Hematopoietic multipotent progenitor cell treated with erythropoietin and hydrocortisone succinate and interleukin-3 and kit ligand, for 4 days (in vitro differentiated cells): ENCODE measurements at regions not wholly inside any gene's neighbourhood (a gene's known extent, or its start where the extent isn't known, plus 50 kb on each side); places are given as distances from the start of the nearest gene placed in this dataset.

Experiments used
- DNase-seq: peaks from one replicate; pipeline ENCODE4 v3.0.0-alpha.2; 2015

DNA sequence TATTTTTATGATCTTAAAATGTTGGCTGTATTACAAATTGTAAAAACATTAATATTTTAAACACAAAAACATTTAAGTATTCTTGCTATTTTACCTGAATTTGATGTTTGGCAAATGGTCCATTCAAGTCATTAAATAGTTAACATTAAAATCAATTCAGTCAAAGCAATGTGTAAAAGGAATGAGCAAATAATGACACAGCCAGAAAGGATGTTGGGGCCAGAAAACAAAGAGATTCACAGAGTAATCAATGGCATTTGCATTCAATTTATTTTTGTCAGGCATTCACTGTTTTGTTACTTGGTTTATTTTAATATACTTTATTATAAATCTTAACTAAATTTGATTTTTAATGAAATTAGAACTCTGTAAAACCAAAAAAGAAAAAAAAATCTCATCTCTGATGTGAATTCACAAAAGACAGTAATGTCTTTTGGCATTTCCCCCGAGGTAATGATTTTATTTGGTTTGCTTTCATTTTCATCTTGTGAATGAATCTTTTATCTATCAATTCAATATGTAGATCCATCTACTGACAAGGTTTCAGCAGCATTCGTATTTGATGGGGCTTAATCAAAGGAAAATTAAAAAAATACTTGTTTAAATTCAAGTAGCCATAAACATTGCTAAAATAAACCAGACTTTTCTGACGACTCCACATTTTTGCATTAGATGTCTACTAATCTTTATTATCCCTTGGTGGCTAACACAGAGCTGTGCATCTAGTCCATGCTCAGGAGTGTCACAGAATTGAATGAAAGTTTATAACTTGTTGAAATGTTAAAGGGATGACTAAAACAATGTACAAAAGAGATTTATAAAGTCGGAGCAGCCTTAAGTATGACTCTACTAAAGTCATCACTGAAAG lies 866.7 kb upstream of the GJE1 start:
- no peak for DNase-seq

DNA sequence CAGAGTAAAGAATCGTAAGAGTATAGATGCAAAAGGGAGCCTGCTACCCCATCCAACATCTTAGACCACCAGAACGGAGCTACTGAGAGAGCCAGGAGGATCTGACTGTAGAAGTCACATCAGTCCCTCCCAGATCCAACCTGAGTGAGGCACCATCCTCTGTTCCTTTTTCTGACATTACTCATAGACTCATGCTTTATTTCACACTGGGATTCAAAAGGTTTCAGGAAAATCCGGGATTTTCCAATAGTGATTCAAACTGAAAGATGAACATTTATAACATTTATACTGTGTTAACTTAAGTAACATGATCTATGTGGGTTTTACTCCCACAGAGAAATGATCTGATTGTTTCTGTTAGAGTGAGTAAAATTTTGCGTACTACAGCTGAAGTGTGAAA lies 868.6 kb upstream of the GJE1 start:
- no peak for DNase-seq

DNA sequence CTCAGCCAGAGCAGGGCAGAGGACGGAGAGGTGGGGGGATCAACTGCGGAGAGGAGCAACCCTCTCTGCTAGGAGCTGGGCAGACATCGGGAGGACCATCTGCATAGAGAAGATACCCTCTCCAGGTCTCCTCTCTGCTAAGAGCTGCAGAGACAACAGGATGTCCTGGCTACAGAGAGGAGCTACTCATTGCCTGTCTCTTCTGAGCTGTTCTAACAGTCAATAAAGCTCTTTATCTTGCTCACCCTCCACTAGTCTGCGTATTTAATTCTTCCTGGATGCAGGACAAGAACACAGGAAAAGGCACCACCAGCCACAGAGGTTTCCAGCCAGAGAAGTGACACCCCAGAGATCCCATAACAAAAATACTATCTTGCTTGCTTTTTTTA lies 871.1 kb upstream of the GJE1 start:
- no peak for DNase-seq

DNA sequence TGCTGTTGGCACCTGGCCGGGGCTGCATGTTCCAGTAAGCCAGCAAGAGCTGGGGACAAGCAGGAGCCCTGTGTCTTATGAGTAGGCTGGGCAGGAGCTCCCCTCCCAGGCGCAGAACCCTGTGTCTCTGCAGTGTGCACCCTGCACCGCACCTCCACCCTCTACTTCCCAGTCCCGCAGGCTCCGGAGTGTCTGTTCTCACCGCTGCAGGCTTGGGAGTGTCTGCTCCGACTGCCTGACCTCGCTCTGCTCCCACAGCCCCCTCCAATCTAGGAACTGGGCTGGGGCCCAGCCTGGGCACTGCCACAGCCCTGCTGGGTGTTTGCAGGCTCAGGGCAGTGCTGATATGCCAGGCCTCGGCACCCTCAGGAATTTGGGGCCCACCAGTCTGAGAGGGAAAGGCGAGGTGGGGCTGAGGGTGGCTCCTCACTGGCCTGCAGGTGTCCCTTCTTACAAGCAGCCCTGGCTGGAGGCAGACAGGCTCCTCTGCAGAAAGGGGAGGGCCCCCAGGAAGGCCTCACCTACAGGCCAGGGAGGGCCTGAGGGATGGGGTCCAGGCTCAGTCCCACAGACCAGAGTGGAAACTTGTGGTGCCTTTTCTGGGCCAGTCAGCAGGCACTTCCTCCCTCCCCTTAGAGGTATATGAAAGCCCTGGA lies 871.6 kb upstream of the GJE1 start:
- no peak for DNase-seq

DNA sequence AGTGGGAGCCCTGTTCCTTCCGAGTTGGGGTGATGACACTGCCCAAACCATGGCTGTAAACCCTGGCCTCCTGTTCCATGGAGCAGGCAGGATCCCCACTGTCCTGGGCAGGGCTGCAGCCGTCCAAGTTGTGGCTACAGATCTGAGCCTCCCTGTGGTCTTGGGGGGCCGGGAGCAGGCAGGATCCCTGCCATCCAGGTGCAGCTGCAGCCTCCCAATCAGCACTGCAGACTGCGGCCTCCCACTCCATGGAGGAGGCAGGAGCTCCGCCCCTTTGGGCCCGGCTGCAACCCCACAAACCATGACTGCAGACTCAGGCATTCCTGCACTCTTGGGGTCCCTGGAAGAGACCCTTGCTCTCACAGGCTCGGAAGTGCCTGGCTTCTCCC lies 872.1 kb upstream of the GJE1 start:
- DNase-seq, result no peak

DNA sequence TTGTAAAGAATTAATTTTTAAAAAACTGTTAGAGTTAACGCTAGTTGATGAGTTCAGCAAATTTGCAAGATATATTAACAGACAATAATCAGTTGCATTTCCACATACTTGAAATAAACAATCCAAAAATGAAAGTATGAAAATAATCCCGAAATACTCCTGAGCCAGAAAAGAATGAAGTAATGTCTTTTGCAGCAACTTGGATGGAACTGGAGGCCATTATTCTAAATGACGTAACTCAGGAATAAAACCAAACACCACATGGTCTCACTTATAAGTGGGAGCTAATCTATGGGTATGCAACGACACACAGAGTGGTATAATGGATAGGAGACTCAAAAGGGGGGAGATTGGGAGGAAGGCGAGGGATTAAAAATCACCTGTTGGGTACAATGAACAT lies 872.9 kb upstream of the GJE1 start:
- no peak for DNase-seq

DNA sequence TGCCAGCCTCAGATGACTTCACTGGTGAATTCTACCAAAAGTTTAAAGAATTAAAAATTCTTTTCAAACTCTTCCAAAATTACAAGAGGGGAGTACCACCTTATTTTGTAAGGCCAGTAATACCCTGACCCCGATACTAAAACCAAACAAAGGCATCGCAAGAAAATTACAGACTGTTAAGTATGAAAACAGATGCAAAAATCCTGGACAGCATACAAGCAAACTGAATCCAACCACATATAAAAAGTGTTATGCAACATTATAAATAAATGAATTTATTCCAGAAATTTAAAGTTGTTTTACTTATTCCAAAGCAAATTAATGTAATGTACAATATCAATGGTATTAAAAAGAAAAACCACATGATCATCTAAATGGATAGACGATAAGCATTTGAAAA lies 873.6 kb upstream of the GJE1 start:
- DNase-seq, result no peak

DNA sequence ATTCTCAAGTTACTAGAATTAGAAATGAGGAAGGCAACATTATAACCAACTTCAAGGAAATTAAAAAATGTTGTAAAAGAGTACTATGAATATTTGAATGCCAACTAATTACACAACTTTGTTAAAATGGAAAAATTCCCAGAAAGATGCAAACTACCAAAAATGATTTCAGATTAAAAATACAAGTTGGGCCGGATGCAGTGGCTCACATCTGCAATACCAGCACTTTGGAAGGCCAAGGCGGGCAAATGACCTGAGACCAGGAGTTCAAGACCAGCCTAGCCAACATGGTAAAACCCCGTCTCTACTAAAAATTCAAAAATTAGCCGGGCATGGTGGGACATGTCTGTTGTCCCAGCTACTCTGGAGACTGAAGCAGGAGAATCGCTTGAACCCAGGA lies 874.2 kb upstream of the GJE1 start:
- DNase-seq, result no peak

DNA sequence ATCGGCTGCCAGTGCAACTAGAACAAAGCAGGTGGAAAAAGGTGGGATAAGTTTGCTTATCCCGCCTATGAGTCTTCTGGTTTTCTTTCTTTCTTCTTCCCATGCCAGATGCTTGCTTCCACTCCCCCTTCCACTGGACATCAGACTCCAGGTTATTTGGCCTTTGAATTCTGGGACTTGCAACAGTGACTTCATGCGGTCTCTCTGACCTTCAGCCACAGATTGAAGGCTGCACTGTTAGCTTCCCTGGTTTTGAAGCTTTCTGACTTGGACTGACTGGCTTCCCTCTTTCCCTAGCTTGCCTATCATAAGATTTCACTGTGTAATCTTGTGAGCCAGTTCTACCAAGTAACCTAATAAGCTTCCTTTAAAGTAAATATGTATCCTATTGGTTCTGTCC lies 878.4 kb upstream of the GJE1 start:
- DNase-seq, result no peak

DNA sequence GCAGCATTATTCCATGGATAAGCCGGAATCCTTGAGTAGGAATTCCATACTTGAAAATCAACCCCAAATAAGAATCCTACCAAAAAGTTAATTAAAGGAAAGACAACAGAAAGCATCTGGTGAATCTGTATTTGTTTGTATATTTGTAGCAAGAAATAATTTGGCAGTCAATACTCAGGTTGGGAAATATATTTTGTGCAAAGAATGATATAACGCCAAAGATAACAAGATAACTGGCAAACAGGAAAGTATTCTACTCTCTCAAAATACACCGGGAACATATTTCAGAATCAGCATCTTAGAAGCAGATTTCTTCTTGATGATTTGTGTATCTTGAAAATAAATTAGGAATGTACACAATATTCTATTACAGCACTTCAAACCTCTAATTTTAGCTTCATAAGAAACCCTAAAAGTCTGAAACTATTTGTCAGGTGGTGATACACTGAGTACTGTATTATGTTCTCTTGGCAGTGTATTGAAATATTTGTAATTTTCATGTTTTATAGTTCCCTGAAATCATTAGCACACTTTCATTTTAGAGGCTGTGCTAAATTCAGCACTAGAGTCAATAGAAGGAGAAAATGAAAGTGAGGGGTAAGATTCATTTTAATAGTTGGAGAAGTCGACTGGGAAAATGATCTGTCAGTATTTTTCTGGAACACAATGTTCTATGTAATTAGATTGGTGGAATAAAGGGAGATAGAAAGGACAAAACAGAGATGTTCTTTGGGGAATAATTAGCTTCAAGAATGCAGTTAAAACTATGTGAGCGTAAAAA lies 879.7 kb upstream of the GJE1 start:
- no peak for DNase-seq

DNA sequence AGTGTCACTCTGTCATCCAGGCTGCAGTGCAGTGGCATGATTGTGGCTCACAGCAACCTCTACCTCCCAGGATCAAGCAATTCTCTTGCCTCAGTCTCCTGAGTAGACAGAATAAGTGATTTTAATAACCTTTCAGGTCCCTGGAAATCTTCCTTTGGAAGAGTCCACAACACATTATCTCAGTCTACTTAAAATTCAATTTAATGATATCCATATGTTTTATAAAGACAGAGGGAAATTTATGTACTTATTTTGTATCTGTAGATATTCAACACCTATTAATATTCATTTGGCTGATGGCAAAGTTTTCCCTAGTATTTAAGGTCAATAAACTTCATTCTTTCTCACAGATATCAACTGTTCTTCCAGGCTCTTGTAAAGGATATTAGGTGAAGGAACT lies 881.4 kb upstream of the GJE1 start:
- DNase-seq, result no peak

DNA sequence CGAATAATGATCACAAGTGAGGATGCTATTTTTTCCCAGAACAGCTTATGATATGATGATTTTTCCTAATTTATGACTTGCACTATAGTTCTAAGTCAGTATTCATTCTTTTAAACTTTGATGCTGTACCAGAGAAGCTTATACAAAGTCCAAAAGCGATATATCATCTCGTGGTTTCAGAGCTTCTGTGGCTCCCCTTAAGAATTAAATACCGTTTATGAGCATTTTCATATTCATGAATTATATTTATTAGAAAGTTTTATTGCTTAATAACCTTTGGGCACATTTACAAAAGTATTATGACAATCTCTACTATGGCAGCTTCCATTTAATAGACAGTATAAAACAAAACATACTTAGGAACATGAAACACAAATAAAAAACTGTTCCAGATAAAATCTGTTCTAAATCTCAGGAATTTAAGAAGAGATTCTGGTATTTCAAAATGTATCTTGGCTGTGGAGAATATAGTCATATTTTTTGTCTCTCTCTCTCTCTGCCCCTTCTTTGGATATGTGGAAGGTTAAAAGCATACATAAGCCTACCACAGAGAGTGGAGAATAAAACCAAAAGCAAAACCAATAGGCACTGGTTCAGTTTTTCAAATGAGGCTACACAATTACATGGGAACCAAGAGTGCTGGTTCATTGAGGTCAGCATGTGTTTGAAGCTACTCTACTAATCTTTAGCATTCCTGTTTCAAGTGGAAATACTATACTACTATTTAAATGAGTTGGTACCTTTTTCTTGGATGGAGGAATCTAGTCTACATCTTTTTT lies 884.5 kb upstream of the GJE1 start:
- no peak for DNase-seq

DNA sequence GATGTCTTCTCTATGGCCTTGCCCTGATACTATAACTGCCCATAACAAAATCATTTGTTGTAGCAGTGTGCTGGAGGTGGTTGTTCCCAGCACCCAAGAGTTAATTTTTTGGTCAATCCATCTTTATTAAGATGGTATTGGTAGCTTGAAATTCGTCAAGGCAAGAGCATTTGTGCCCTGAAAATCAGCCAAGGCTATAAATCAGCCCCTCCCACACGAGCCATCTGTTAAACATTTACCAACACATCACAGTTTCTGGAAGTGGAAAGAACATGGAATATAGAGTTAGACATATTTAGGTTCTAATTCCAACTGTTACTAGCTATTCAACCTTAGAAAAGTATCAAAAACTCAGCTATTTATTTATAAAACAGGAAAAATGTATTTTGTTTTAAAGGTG lies 888.4 kb upstream of the GJE1 start:
- DNase-seq, result no peak

DNA sequence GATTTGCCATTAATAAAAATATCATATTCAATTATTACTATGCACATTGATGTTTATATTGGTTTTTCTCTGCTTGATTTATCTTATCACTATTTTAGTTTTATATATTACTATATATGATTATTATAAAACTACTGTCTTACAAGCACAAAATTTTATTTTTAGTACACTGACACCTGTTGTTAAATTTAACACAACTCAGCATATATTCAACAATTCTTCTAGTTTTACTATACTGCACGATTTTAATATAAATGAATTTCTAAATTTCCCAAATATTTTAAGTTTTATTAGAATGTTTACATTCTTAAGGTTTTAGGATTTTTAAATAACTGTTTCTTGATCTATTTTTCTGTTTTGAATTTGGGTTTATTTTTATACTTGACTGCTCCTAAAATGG lies 889.8 kb upstream of the GJE1 start:
- no peak for DNase-seq

DNA sequence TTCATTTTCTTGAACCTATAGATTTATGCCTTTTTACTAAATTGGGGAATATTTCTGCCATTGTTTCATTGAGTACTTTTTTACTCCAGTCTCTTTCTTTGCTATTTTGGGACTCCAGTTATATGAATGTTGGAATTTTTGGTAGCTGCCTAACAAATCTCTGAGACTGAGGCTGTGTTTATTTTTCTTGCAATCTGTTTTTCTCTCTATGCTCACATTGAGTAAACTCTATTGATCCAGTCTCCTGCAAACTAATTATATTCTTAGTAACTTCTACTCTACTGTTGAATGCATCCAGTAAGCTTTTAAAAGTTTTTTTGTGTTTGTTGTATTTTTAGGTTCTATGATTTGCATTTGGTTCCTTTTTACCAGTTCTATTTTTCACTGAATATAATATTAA lies 903.4 kb upstream of the GJE1 start:
- DNase-seq, result no peak

DNA sequence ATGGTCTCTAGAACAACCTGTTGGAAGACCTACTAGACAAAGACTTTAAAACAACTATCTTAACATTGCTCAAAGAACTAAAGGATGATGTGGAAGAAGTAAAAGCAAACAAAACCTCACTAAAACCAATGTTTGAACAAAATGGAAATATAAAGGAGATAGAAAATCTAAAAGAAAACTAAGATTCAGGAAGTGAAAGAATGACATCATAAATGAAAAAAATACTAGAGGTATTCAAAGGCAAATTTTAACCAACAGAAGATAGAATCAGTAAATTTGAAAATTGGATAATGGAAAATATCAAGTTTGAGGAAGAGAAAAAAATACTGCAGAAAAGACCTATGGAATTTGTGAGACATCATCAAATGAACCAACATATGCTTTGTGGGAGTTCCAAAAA lies 914.1 kb upstream of the GJE1 start:
- DNase-seq, result no peak

DNA sequence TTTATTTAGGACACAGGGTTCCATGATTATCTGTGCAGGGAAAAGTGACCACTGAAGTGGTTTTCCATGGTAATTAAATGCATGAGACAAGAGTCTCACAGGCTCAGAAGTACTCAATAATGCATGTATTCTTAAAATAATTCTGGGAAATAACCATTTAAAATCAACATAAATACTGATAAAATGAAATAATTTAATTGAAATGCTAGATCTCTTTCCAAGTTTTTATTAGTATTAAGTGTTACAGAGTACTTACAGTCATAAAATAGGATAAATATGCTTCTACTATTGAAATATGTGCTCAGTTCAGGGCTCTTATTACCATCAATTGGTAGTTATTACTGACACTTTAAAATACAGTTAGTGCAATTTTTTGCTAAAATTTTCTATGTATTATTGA lies 916.0 kb upstream of the GJE1 start:
- DNase-seq, result no peak

DNA sequence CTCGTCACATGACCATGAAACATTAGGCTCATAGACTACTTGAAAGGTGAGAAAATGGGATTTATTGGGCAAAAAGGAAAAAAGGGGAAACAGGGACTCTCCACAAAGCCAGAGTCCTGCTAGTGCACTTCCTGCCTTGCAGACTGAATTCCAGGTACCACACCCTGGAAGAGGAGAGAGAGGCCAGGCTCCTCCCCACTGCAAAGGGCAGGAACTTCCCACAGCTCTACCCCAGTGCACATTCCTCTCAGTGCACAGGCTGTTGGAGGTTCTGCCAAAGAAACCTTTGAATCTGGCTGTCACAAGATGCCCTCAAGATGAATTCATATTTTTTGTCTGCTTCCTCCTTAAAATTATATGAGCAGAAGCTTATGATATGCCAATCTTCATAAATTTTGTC lies 920.4 kb upstream of the GJE1 start:
- DNase-seq, result no peak

DNA sequence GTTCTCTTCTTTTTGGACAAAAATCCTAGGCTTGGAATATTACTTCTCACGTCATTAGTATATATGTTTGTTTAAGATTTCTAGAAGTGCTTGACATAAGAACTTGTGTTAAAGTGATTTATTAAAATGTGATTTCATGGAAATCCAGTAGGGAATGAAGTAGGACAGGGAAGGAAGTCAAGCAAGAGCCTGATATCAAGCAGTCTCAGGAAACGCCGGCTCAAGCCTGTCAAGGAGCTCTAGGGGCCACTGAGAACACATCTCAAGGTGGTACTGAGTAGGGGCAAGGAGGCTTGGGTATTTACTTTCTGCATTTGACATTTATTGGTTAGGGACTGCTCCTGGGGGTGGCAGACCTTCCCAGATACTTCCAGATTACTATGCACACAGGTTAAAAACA lies 920.9 kb upstream of the GJE1 start:
- DNase-seq, result no peak

DNA sequence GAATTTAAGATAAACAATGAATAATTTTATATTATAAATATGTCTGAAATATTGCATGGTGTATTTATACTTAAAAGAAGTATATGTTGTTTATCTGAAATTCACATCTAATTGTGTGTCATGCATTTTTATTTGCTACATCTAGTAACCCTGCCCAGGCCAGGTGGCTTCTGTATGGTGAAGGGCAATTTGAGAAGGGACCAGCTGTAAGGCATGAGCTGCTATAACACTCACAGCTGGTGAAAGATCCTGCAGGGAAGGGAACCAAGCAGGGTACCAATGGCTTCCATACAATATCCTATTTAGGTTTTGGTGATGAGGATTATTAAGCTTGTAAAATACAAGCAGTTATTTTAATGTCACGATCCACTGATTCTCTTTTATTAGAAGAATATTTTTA lies 921.8 kb upstream of the GJE1 start:
- DNase-seq, result no peak

DNA sequence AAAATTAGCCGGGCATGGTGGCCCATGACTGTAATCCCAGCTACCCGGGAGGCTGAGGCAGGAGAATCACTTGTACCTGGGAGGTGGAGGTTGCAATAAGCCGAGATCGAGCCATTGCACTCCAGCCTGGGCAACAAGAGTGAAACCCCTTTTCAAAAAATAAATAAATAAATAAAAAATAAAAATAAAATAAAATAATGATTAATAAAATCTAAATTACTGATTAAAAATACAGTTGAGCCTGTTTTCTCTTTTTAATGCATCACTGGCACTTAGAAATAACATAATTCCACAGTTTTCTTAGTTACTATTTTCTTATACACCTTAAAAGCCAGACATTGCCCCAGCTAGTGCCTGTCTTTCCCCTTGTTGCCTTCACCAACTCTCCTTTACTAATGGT lies 922.8 kb upstream of the GJE1 start:
- no peak for DNase-seq

DNA sequence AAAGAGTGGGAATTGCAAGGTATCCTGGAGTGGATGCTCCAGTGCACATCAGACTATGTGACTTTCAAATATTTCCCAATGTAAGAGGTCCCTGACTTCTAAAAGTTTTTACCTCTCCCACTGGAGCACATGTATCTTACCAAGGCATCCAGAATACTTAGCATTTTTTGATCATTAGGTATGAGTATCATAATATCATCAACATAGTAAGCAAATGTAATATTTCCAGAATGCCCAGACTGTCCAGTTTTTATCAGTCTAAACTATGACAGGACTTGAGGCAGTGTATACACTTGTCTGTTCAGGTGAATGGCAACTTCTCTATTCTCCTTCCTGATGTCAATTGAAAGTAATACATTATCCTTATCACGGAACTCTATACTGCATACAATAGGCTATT lies 924.6 kb upstream of the GJE1 start:
- no peak for DNase-seq

DNA sequence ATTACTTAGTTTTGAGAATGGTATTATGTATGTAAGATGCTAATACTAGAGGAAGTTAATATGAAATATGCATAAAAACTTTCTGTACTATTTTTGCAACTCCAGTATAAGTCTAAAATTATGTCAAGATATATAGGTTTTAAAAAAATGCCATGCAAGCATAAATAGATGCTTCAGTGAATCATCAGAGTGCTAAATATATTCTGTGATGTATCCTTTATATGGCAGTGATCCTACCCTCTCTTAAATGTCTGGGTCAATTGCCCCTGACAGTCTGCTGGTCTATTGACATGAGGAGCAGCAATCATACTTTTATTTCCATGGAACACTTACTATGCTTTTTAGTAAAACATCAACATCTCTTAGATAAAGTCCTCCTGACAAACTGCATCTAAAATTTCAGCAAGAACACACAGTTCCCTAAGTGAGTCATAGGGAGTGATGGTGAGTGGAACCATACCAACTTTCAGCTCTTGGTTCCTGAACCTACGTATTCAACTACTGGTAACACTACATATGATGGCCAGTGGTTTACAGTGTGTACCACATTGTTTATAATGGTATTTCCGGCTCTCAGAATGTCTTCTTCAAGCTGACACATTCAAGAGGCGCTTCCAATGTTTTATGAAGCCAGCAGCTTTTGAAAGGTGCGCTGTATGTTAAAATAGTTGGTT lies 928.7 kb upstream of the GJE1 start:
- DNase-seq, result no peak
